Pancreas (tissue), 10 donors: ENCODE measurements at regions not wholly inside any gene's neighbourhood (a gene's known extent, or its start where the extent isn't known, plus 50 kb on each side); places are given as distances from the start of the nearest gene placed in this dataset.

Experiments used
- ATAC-seq, 4 donors: fragments of 200-7000 bp; cut with Tn5 transposase; one replicate each; pipeline versions ENCODE4 v1.8.0 to v1.9.1; 2020; ENCODE audit warnings: mild to moderate bottlenecking in 4 of 4, moderate library complexity in 4 of 4
- DNase-seq, 6 donors: peaks; one replicate each; pipeline ENCODE4 v3.0.0-alpha.2; 2020
- FAIRE-seq: peaks from 2 replicates; lab custom pipeline; 2012; peaks lifted over from hg19 to GRCh38; lab: Jason Lieb, UNC
- H3K27ac ChIP-seq, 4 donors: fragments of 200-600 bp; sonication (generic); 1 replicate in 3 of 4; 2 replicates in 1 of 4; pipeline versions ENCODE4 v1.5.0 to v1.8.0; 2020
- H3K27me3 ChIP-seq, 4 donors: fragments of 200-600 bp; one replicate each; pipeline ENCODE4 v1.8.0; 2021
- H3K36me3 ChIP-seq, 3 donors: fragments of 200-600 bp; sonication (generic) in 1 of 3; one replicate each; pipeline versions ENCODE4 v1.5.0 to v1.8.0; 2020 to 2021
- H3K4me1 ChIP-seq, 3 donors: fragments of 200-600 bp; one replicate each; pipeline ENCODE4 v1.8.0; 2021
- H3K4me3 ChIP-seq, 4 donors: fragments of 200-600 bp; sonication (generic) in 2 of 4; one replicate each; pipeline versions ENCODE4 v1.5.0 to v1.8.0; 2020 to 2021
- H3K9me3 ChIP-seq, 4 donors: fragments of 200-600 bp; one replicate each; pipeline ENCODE4 v1.8.0; 2021
- CTCF ChIP-seq, 4 donors: fragments of 200-600 bp; sonication (generic) in 3 of 4; IDR thresholded peaks; one replicate each; pipeline versions ENCODE4 v1.5.0 to v1.8.0; 2021; ENCODE audit warnings: antibody characterized with exemption in 4 of 4
- WGBS, 2 donors: extraction: QIAGEN DNeasy Blood & Tissue Kit; methylation state at CpG; one replicate each; pipeline ENCODE4 v1.1.7; 2013; 5-methylcytosine and 5-hydroxymethylcytosine counted together
- intact Hi-C, 3 donors: fragments of 100-400 bp; cut with DNase I; formaldehyde crosslinking; loops; one replicate each; pipeline versions ENCODE4 v1.11.1 to v1.14.2; 2022
- donor health status: healthy with polysubstance abuse.
- donor health status: DM: no; HTN: no; CAD: no; lungs with moderate emphysema.
- donor health status: DM: no; HTN: no; CAD: no.
- donor health status: control.
- donor health status: control.
- donor health status: Bipolar disorder and iron deficiency.
- donor health status: DM: yes; HTN: yes; CAD: no.
- donor health status: DM: no; HTN: no; CAD: no.
- donor health status: DM: no; HTN: no; CAD: no.
- donor health status: DM: yes; HTN: yes; CAD: no.

GRCh38 chr20:57883761-57884160, 173.9 kb upstream of the PMEPA1 start:
- no peaks in the 10 kb centered on the region for H3K4me1 ChIP-seq
- no peak overlapping the region for H3K4me3 ChIP-seq
- no peak for DNase-seq
- ATAC-seq = no peak
- 62 to 63% methylated on average over 5 of the region's 5 CpGs for WGBS, 2 donors
- intact Hi-C loops = no loop called here
- no peak for FAIRE-seq
- no peak for TF ChIP-seq CTCF (IDR thresholded peaks at IDR 0.05)
- H3K27ac ChIP-seq = no peak overlapping the region
- H3K36me3 ChIP-seq = no peaks in the 10 kb centered on the region
- H3K27me3 ChIP-seq = no peaks in the 10 kb centered on the region
- H3K9me3 ChIP-seq = no peaks in the 10 kb centered on the region

GRCh38 chr20:57883224-57883623, 173.4 kb upstream of the PMEPA1 start:
- ATAC-seq = no peak
- no peak overlapping the region for H3K4me3 ChIP-seq
- no peaks in the 10 kb centered on the region for H3K4me1 ChIP-seq
- WGBS, 2 donors = 74 to 79% methylated on average over 6 of the region's 6 CpGs
- no peaks in the 10 kb centered on the region for H3K36me3 ChIP-seq
- FAIRE-seq = no peak
- H3K27ac ChIP-seq = no peak overlapping the region
- no peak for DNase-seq
- no peaks in the 10 kb centered on the region for H3K9me3 ChIP-seq
- H3K27me3 ChIP-seq = no peaks in the 10 kb centered on the region
- intact Hi-C loops = no loop called here
- no peak for TF ChIP-seq CTCF (IDR thresholded peaks at IDR 0.05)

DNA sequence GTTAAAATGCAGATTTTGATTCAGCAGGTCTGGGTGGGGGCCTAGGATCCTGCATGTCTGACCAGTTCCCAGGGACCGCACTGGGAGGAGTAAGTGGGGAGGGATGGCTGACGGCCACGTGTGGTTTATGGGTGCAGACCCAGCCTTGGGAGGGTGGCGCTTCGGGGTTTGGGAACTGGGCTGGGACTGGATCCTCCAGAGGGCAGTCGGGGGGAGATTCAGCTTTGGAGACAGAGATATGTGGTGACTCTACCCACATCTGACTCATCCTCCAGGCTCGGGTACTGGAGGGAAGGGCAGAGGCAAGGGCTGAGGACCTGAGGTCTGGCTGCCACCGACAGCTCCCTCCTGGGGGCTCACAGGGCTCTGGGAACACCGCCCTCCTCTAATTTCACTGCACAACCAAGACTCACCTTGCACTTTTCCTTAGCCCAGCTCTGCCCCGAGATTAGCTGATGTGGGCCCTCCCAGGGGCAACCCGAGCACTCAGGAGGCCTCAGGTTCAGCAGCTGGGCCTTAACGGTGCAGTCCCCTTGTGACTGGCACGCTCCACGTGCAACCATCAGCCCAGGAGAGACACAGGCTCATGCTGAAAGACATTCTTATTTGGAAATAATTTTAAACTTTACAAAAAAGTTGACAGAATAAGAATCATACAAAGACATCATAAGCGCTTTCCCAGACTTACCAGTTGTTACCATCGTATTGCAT, 172.8 kb upstream of the PMEPA1 start:
- H3K9me3 ChIP-seq = no peaks in the 10 kb centered on the region
- no peaks in the 10 kb centered on the region for H3K36me3 ChIP-seq
- no peak for FAIRE-seq
- H3K27me3 ChIP-seq = no peaks in the 10 kb centered on the region
- no peak for TF ChIP-seq CTCF (IDR thresholded peaks at IDR 0.05)
- no peak for ATAC-seq
- intact Hi-C loops = no loop called here
- no peak overlapping the region for H3K27ac ChIP-seq
- H3K4me3 ChIP-seq = no peak overlapping the region
- H3K4me1 ChIP-seq = no peaks in the 10 kb centered on the region
- DNase-seq = no peak
- 69 to 73% methylated on average over 16 of the region's 16 CpGs for WGBS, 2 donors

DNA sequence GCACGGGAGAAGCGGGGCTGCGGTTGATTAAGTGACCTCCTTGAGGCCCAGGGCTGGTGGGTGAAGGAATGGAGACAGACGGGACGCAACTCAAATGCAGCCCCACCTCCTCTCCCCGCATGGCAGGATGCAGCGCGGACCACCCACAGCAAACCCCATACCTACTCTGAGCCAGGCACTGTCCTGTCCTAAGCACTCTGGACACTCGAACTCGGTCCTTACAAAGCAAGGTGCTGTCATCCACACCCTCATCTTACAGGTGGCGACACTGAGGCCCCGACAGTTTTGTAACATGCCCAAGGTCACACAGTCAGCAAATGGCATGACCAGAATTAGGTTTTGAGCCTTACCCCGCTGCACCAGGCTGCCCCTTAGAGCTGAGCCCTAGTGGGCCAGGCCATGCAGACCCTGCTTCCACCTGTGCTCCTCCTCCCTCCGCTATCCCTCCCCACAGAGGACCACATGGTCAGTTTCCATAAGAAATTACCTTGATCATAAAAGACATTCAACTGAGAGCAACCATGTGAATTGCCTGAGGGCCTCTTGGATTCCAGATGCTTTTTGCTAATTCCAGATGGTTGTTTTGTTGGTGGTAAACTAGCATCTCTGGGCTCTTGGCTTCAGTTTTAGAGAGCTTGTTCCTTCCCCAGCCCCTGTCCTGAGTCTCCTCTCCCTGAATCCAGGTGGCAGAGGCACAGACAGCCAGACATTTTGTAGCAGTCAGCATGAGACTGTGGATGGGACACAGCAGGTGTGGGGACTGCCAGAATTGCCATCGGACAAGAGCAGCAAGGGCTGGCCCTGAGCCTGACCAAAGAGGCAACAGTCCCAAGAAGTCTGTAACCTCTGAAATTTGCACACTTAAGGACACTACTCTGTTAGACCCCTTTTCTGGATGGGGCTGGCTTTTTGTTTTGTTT, 171.9 kb upstream of the PMEPA1 start:
- no peak overlapping the region for H3K4me3 ChIP-seq
- DNase-seq (no peak), ATAC-seq (no peak), FAIRE-seq (no peak)
- H3K9me3 ChIP-seq = no peaks in the 10 kb centered on the region
- H3K4me1 ChIP-seq = no peaks in the 10 kb centered on the region
- WGBS, 2 donors = 69 to 77% methylated on average over 15 of the region's 15 CpGs
- no peak for TF ChIP-seq CTCF (IDR thresholded peaks at IDR 0.05)
- H3K27me3 ChIP-seq = no peaks in the 10 kb centered on the region
- intact Hi-C loops = no loop called here
- H3K27ac ChIP-seq = no peak overlapping the region
- H3K36me3 ChIP-seq = no peaks in the 10 kb centered on the region

DNA sequence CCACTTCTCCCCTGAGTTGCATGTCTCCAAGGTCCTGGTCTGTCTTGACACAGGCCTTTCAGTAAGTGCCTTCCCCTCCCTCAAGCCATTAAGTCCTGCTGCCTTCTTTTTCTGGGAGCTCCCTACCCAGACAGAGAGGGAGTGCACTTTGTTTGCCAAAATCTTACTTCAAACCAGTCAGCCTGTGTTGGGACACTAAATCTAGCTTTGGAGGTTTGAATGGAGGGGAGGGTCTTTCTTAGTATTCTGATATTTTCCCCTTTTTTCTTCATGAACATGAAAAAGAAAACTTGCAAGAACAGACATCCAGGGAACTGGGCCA, 170.7 kb upstream of the PMEPA1 start:
- Histone ChIP-seq H3K4me3 (no peak overlapping the region), H3K9me3 (no peaks in the 10 kb centered on the region), H3K27ac (no peak overlapping the region), H3K4me1 (no peaks in the 10 kb centered on the region), H3K36me3 (no peaks in the 10 kb centered on the region), H3K27me3 (no peaks in the 10 kb centered on the region)
- ATAC-seq = no peak
- TF ChIP-seq CTCF (IDR thresholded peaks at IDR 0.05) = no peak
- DNase-seq = no peak
- FAIRE-seq = no peak
- intact Hi-C loops = no loop called here
